ENCODE measurements at regions not wholly inside any gene's neighbourhood (a gene's known extent, or its start where the extent isn't known, plus 50 kb on each side); places are given as distances from the start of the nearest gene placed in this dataset.

- TF ChIP-seq, protein P1, sequence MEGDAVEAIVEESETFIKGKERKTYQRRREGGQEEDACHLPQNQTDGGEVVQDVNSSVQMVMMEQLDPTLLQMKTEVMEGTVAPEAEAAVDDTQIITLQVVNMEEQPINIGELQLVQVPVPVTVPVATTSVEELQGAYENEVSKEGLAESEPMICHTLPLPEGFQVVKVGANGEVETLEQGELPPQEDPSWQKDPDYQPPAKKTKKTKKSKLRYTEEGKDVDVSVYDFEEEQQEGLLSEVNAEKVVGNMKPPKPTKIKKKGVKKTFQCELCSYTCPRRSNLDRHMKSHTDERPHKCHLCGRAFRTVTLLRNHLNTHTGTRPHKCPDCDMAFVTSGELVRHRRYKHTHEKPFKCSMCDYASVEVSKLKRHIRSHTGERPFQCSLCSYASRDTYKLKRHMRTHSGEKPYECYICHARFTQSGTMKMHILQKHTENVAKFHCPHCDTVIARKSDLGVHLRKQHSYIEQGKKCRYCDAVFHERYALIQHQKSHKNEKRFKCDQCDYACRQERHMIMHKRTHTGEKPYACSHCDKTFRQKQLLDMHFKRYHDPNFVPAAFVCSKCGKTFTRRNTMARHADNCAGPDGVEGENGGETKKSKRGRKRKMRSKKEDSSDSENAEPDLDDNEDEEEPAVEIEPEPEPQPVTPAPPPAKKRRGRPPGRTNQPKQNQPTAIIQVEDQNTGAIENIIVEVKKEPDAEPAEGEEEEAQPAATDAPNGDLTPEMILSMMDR (IDR thresholded peaks at IDR 0.05; ENCODE audit: insufficient read depth, low read length, poor library complexity, severe bottlenecking), result no peak
- no peak for TF ChIP-seq EZH2phosphoT487 (conservative IDR thresholded peaks at IDR 0.05; ENCODE audit: low read length)
Measured at GRCh38 chr10:25743832-25744231, 190.2 kb upstream of the MYO3A start.

All from SU-DHL-6 (cell line).